Mononuclear cell (primary cell): ENCODE measurements at regions not wholly inside any gene's neighbourhood (a gene's known extent, or its start where the extent isn't known, plus 50 kb on each side); places are given as distances from the start of the nearest gene placed in this dataset.

Experiments
- H3K27me3 ChIP-seq: 2 replicates; pipeline ENCODE4 v1.6.0; 2011; ENCODE audit warnings: low read length, control low read depth; ENCODE audit not compliant: insufficient read depth
- H3K4me1 ChIP-seq: 2 replicates; pipeline ENCODE4 v1.5.1; 2011; ENCODE audit warnings: mild to moderate bottlenecking, low read length, control low read depth; ENCODE audit not compliant: insufficient read depth
- H3K4me3 ChIP-seq: 2 replicates; pipeline ENCODE4 v1.5.1; 2011; ENCODE audit warnings: mild to moderate bottlenecking, low read length, moderate library complexity
- H3K9me3 ChIP-seq: 2 replicates; pipeline ENCODE4 v1.5.1; 2011; ENCODE audit warnings: low read depth, mild to moderate bottlenecking, control low read depth, low read length

GRCh38 chr2:220959391-220959802, 612.7 kb downstream of the EPHA4 start:
- Histone ChIP-seq H3K4me1 (no peaks in the 10 kb centered on the region), H3K9me3 (no peaks in the 10 kb centered on the region), H3K27me3 (no peaks in the 10 kb centered on the region), H3K4me3 (no peak overlapping the region)

GRCh38 chr2:220961143-220961860, 610.8 kb downstream of the EPHA4 start:
- H3K4me3 ChIP-seq = no peak overlapping the region
- H3K27me3 ChIP-seq = no peaks in the 10 kb centered on the region
- H3K4me1 ChIP-seq = no peaks in the 10 kb centered on the region
- H3K9me3 ChIP-seq = no peaks in the 10 kb centered on the region

- H3K4me3 ChIP-seq = no peak overlapping the region
- H3K9me3 ChIP-seq = no peaks in the 10 kb centered on the region
- H3K27me3 ChIP-seq = no peaks in the 10 kb centered on the region
- no peaks in the 10 kb centered on the region for H3K4me1 ChIP-seq
These were observed 609.5 kb downstream of the EPHA4 start for GRCh38 chr2:220962556-220962955.

GRCh38 chr2:220963076-220963475, 609.0 kb downstream of the EPHA4 start:
- H3K27me3 ChIP-seq = no peaks in the 10 kb centered on the region
- no peaks in the 10 kb centered on the region for H3K9me3 ChIP-seq
- H3K4me3 ChIP-seq = no peak overlapping the region
- no peaks in the 10 kb centered on the region for H3K4me1 ChIP-seq

GRCh38 chr2:220963930-220964329, 608.2 kb downstream of the EPHA4 start:
- H3K4me1 ChIP-seq = no peaks in the 10 kb centered on the region
- H3K27me3 ChIP-seq = no peaks in the 10 kb centered on the region
- H3K4me3 ChIP-seq = no peak overlapping the region
- H3K9me3 ChIP-seq = no peaks in the 10 kb centered on the region

GRCh38 chr2:220966636-220967035, 605.5 kb downstream of the EPHA4 start:
- H3K4me1 ChIP-seq = no peaks in the 10 kb centered on the region
- no peaks in the 10 kb centered on the region for H3K9me3 ChIP-seq
- H3K4me3 ChIP-seq = no peak overlapping the region
- no peaks in the 10 kb centered on the region for H3K27me3 ChIP-seq

- H3K27me3 ChIP-seq = no peaks in the 10 kb centered on the region
- no peaks in the 10 kb centered on the region for H3K4me1 ChIP-seq
- H3K4me3 ChIP-seq = no peak overlapping the region
- no peaks in the 10 kb centered on the region for H3K9me3 ChIP-seq
These were observed 602.8 kb downstream of the EPHA4 start for GRCh38 chr2:220969348-220969747.

GRCh38 chr2:220980966-220981675, 591.0 kb downstream of the EPHA4 start:
- Histone ChIP-seq H3K9me3 (no peaks in the 10 kb centered on the region), H3K4me3 (no peak overlapping the region), H3K4me1 (no peaks in the 10 kb centered on the region), H3K27me3 (no peaks in the 10 kb centered on the region)

GRCh38 chr2:220981926-220982325, 590.2 kb downstream of the EPHA4 start:
- Histone ChIP-seq H3K27me3 (no peaks in the 10 kb centered on the region), H3K4me1 (no peaks in the 10 kb centered on the region), H3K4me3 (no peak overlapping the region), H3K9me3 (no peaks in the 10 kb centered on the region)

GRCh38 chr2:220985561-220985960, 586.5 kb downstream of the EPHA4 start:
- Histone ChIP-seq H3K4me3 (no peak overlapping the region), H3K4me1 (no peaks in the 10 kb centered on the region), H3K9me3 (no peaks in the 10 kb centered on the region), H3K27me3 (no peaks in the 10 kb centered on the region)

- Histone ChIP-seq H3K9me3 (no peaks in the 10 kb centered on the region), H3K4me1 (no peaks in the 10 kb centered on the region), H3K27me3 (no peaks in the 10 kb centered on the region), H3K4me3 (no peak overlapping the region)
These were observed 584.3 kb downstream of the EPHA4 start for GRCh38 chr2:220987839-220988238.

GRCh38 chr2:220991972-220992371, 580.1 kb downstream of the EPHA4 start:
- Histone ChIP-seq H3K4me1 (no peaks in the 10 kb centered on the region), H3K27me3 (no peaks in the 10 kb centered on the region), H3K4me3 (no peak overlapping the region), H3K9me3 (no peaks in the 10 kb centered on the region)

GRCh38 chr2:220994846-220995245, 577.3 kb downstream of the EPHA4 start:
- Histone ChIP-seq H3K27me3 (no peaks in the 10 kb centered on the region), H3K4me1 (no peaks in the 10 kb centered on the region), H3K9me3 (no peaks in the 10 kb centered on the region), H3K4me3 (no peak overlapping the region)

- no peak overlapping the region for H3K4me3 ChIP-seq
- no peaks in the 10 kb centered on the region for H3K4me1 ChIP-seq
- H3K27me3 ChIP-seq = no peaks in the 10 kb centered on the region
- no peaks in the 10 kb centered on the region for H3K9me3 ChIP-seq
These were observed 576.5 kb downstream of the EPHA4 start for GRCh38 chr2:220995581-220995980.

- Histone ChIP-seq H3K4me3 (no peak overlapping the region), H3K4me1 (no peaks in the 10 kb centered on the region), H3K9me3 (no peaks in the 10 kb centered on the region), H3K27me3 (no peaks in the 10 kb centered on the region)
These were observed 573.9 kb downstream of the EPHA4 start for GRCh38 chr2:220998156-220998555.

- Histone ChIP-seq H3K27me3 (no peaks in the 10 kb centered on the region), H3K9me3 (no peaks in the 10 kb centered on the region), H3K4me1 (no peaks in the 10 kb centered on the region), H3K4me3 (no peak overlapping the region)
These were observed 572.7 kb downstream of the EPHA4 start for GRCh38 chr2:220999356-220999755.
